OCI-LY1 (cell line): ENCODE measurements at regions not wholly inside any gene's neighbourhood (a gene's known extent, or its start where the extent isn't known, plus 50 kb on each side); places are given as distances from the start of the nearest gene placed in this dataset.

ENCODE experiments used
- EZH2 ChIP-seq: fragments of 200-600 bp; sonication (generic), shearing (Covaris generic); IDR thresholded peaks from 2 replicates; pipeline ENCODE4 v1.8.0; 2017; ENCODE audit warnings: borderline replicate concordance, mixed run types, mild to moderate bottlenecking, antibody characterized with exemption, low read length, moderate library complexity, mixed read lengths
- TF ChIP-seq, protein P1 (sequence below): fragments of 200-600 bp; sonication (generic), shearing (Covaris generic); IDR thresholded peaks from 2 replicates; pipeline ENCODE4 v1.5.1; 2017; ENCODE audit warnings: mild to moderate bottlenecking, antibody characterized with exemption, low read length, moderate library complexity, mixed read lengths

DNA sequence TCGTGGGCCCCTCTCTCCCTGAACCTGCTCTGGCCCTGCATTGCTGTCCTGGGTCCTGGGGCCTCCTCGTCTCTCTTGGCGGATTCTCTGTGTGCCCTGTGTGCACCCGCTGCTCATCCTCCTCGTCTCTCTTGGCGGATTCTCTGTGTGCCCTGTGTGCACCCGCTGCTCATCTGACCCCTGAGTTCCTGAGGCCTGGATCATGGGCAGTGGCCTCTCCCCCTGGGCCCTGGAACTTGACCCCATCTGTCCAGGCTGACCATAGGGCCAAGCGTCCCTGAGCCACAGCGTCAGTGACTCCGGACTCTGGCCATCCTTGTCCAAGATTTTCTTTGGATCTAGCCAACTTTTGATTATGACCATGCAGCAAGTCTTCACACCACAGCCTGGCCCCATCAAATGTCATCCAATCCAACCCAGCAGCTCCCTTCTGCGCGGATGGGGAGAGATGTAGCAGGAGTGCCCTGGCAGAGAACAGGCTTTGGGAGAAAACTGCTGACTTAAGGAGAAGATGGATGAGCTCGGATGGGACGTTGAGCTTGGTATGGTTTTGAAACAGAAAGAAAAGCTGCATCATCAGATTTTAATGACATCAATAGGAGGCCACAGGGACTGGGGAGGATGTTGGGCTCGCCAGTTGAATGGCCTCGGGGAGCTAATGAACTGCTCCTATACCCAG is 455.1 kb upstream of the HS6ST1 start:
- TF ChIP-seq, protein P1, sequence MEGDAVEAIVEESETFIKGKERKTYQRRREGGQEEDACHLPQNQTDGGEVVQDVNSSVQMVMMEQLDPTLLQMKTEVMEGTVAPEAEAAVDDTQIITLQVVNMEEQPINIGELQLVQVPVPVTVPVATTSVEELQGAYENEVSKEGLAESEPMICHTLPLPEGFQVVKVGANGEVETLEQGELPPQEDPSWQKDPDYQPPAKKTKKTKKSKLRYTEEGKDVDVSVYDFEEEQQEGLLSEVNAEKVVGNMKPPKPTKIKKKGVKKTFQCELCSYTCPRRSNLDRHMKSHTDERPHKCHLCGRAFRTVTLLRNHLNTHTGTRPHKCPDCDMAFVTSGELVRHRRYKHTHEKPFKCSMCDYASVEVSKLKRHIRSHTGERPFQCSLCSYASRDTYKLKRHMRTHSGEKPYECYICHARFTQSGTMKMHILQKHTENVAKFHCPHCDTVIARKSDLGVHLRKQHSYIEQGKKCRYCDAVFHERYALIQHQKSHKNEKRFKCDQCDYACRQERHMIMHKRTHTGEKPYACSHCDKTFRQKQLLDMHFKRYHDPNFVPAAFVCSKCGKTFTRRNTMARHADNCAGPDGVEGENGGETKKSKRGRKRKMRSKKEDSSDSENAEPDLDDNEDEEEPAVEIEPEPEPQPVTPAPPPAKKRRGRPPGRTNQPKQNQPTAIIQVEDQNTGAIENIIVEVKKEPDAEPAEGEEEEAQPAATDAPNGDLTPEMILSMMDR = no peak
- no peak for TF ChIP-seq EZH2
